Common myeloid progenitor, CD34-positive (primary cell): ENCODE measurements at regions not wholly inside any gene's neighbourhood (a gene's known extent, or its start where the extent isn't known, plus 50 kb on each side); places are given as distances from the start of the nearest gene placed in this dataset.

Experiments used
- CTCF ChIA-PET: fragments of 350-600 bp; sonication (Branson Sonifier 250); formaldehyde crosslinking; loops from one replicate; lab custom pipeline; 2021; ENCODE audit warnings: antibody characterized with exemption; lab: Charles Lee
- POLR2A ChIA-PET: fragments of 350-600 bp; sonication (Branson Sonifier 250); formaldehyde crosslinking; loops from one replicate; lab custom pipeline; 2021; ENCODE audit warnings: antibody characterized with exemption; lab: Charles Lee
- DNase-seq, 3 donors: peaks; one replicate each; pipeline versions ENCODE4 v3.0.0 to v3.0.0-alpha.2; 2013
- H3K27ac ChIP-seq, 2 experiments: 1 replicate in 1 of 2; 2 replicates in 1 of 2; pipeline ENCODE4 v1.7.0; 2013; ENCODE audit warnings: inconsistent platforms in 2 of 2, low read length in 2 of 2, mild to moderate bottlenecking in 2 of 2, low read depth in 1 of 2, moderate library complexity in 1 of 2; ENCODE audit not compliant: severe bottlenecking in 2 of 2, insufficient read depth in 1 of 2, poor library complexity in 1 of 2
- H3K27me3 ChIP-seq, 5 experiments: replicated peaks in 2 of 5; 1 replicate in 3 of 5; 2 replicates in 2 of 5; pipeline versions ENCODE4 v1.6.1 to v1.7.0; 2013; ENCODE audit warnings: low read length in 4 of 5, mild to moderate bottlenecking in 2 of 5, moderate library complexity in 2 of 5, inconsistent platforms in 1 of 5; ENCODE audit not compliant: insufficient read depth in 5 of 5, control insufficient read depth in 4 of 5
- H3K36me3 ChIP-seq, 4 experiments: 1 replicate in 2 of 4; 2 replicates in 2 of 4; pipeline versions ENCODE4 v1.6.1 to v1.7.0; 2013; ENCODE audit warnings: low read length in 3 of 4, control low read depth in 1 of 4, mild to moderate bottlenecking in 1 of 4; ENCODE audit not compliant: control insufficient read depth in 4 of 4, insufficient read depth in 4 of 4
- H3K4me1 ChIP-seq, 4 experiments: 1 replicate in 3 of 4; 2 replicates in 1 of 4; pipeline versions ENCODE4 v1.6.1 to v1.7.1; 2013; ENCODE audit warnings: low read length in 3 of 4, mild to moderate bottlenecking in 3 of 4, control low read depth in 1 of 4, inconsistent platforms in 1 of 4, moderate library complexity in 1 of 4; ENCODE audit not compliant: control insufficient read depth in 4 of 4, insufficient read depth in 4 of 4; ENCODE audit errors: control extremely low read depth in 1 of 4
- H3K4me3 ChIP-seq, 7 experiments: 1 replicate in 4 of 7; 2 replicates in 3 of 7; pipeline versions ENCODE4 v1.5.1 to v1.7.0; 2013; ENCODE audit warnings: mild to moderate bottlenecking in 7 of 7, low read length in 6 of 7, moderate library complexity in 6 of 7, inconsistent platforms in 2 of 7, low read depth in 2 of 7, control low read depth in 1 of 7; ENCODE audit not compliant: insufficient read depth in 4 of 7, control insufficient read depth in 1 of 7; ENCODE audit errors: extremely low read depth in 1 of 7
- H3K9me3 ChIP-seq, 5 experiments: 1 replicate in 4 of 5; 2 replicates in 1 of 5; pipeline versions ENCODE4 v1.6.1 to v1.7.1; 2013; ENCODE audit warnings: low read length in 4 of 5, mild to moderate bottlenecking in 2 of 5, inconsistent platforms in 1 of 5, low read depth in 1 of 5, moderate library complexity in 1 of 5; ENCODE audit not compliant: control insufficient read depth in 4 of 5, insufficient read depth in 2 of 5; ENCODE audit errors: control extremely low read depth in 1 of 5
- WGBS: methylation state at CpG from one replicate; pipeline ENCODE4 v1.1.5; 2013; ENCODE audit not compliant: insufficient coverage; 5-methylcytosine and 5-hydroxymethylcytosine counted together

DNA sequence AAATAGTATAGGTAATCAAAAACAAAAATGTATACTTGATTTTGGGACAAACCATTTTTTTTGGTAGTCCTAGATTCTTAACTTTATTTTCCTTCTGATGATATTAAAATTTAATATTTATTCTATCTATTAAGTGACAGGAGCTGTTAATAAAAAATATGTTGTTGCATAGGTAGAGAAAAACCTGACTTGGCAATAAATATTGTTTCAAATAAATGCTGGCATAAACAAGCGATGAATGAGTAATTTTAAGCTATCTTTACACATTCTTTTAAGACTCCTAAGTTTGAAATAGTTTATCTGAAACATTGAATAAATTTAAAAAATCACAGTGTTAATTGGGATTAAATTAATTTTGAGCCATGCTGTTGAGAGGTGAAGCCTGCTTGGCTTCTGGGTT lies 114.6 kb downstream of the GC start:
- no peaks in the 10 kb centered on the region for H3K4me1 ChIP-seq
- ChIA-PET POLR2A (no interaction called here), CTCF (interaction anchor here (1.3 kb wide), 1 partner anchor 399 kb away, joined by 3 read pairs; no protein-coding TSS in a partner anchor)
- DNase-seq, result no peak
- H3K36me3 ChIP-seq, result no peaks in the 10 kb centered on the region
- WGBS, result no CpG with 5 or more reads among the region's 1 CpG
- peaks cover 0 to 23% (median 4%) of the 10 kb centered on the region in 5 experiments for H3K27me3 ChIP-seq
- H3K9me3 ChIP-seq, result peaks cover 0 to 4% (median 0%) of the 10 kb centered on the region in 5 experiments
- no peak overlapping the region for H3K27ac ChIP-seq
- H3K4me3 ChIP-seq, result no peak overlapping the region

DNA sequence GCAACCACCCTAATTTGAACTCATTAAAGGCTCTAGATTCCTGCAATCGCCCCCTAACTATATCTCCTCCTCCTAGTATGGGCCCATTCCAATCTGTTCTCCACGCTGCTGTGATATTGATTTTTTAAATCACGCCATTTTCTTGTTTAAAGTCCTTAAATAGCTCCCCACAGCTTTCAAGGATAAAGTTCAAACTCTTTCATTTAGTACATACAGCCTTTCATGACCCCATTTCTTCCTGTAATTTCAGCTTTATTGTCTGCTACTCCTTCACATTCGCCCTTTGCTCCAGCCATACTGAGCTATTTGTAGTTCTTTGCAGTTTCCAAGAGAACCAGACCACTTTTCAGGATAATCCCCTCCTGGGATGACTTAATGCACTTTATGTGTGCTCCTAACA lies 118.5 kb downstream of the GC start:
- DNase-seq, result no peak
- Histone ChIP-seq H3K27ac (no peak overlapping the region), H3K27me3 (peaks cover 0 to 27% (median 4%) of the 10 kb centered on the region in 5 experiments), H3K36me3 (no peaks in the 10 kb centered on the region), H3K9me3 (peaks cover 0 to 4% (median 0%) of the 10 kb centered on the region in 5 experiments), H3K4me3 (no peak overlapping the region), H3K4me1 (no peaks in the 10 kb centered on the region)
- ChIA-PET CTCF (no interaction called here), POLR2A (no interaction called here)
- WGBS, result 95% methylated on average over 4 of the region's 4 CpGs

DNA sequence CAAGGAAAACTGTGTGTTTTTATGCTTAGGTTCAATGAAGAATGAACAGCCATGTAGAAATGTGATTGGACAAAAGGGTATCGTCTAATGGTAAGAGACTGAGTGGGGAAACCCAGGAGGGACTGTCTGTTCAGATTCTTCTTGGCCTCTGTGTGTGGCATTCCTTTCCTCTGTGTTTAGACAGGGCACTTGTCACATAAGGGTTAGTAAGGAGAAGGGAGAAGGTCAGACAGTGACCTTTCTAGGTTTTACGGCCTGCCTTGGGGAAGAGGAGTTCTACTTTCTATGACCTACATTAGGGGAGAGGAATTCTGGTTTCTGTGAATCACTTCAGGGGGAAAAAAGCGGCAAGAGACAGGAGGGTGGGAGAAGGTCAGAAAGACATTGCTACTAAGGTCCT lies 119.5 kb downstream of the GC start:
- no peak overlapping the region for H3K27ac ChIP-seq
- no peak for DNase-seq
- peaks cover 0 to 34% (median 4%) of the 10 kb centered on the region in 5 experiments for H3K27me3 ChIP-seq
- H3K9me3 ChIP-seq, result peaks cover 0 to 4% (median 0%) of the 10 kb centered on the region in 5 experiments
- H3K4me1 ChIP-seq, result no peaks in the 10 kb centered on the region
- POLR2A ChIA-PET, result no interaction called here
- CTCF ChIA-PET, result no interaction called here
- 100% methylated on average over 2 of the region's 3 CpGs for whole genome bisulfite sequencing
- no peaks in the 10 kb centered on the region for H3K36me3 ChIP-seq
- H3K4me3 ChIP-seq, result no peak overlapping the region

DNA sequence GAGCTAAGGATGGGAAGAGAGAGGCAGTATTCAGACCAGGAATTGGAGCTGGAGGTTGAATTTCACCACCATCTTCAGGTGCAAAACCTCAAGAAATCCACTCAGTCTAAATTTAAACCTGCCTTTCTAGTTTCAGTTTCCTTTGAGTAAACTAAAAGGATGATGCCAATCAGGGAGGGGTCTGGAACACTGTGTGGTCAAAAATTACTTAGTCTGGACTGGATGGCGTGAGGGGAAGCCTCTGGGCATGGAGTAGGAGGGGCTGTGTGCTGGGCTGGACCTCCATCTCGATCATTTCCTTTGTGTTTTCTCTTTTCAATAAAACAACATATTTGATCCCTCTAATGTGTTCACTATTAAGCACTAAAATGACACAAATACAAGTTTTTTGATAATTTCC lies 120.1 kb downstream of the GC start:
- POLR2A ChIA-PET, result no interaction called here
- H3K4me1 ChIP-seq, result no peaks in the 10 kb centered on the region
- peaks cover 0 to 36% (median 4%) of the 10 kb centered on the region in 5 experiments for H3K27me3 ChIP-seq
- CTCF ChIA-PET, result no interaction called here
- H3K4me3 ChIP-seq, result no peak overlapping the region
- no peak overlapping the region for H3K27ac ChIP-seq
- no peaks in the 10 kb centered on the region for H3K36me3 ChIP-seq
- DNase-seq, result no peak
- WGBS, result 71% methylated on average over 1 of the region's 2 CpGs
- H3K9me3 ChIP-seq, result peaks cover 0 to 4% (median 0%) of the 10 kb centered on the region in 5 experiments

DNA sequence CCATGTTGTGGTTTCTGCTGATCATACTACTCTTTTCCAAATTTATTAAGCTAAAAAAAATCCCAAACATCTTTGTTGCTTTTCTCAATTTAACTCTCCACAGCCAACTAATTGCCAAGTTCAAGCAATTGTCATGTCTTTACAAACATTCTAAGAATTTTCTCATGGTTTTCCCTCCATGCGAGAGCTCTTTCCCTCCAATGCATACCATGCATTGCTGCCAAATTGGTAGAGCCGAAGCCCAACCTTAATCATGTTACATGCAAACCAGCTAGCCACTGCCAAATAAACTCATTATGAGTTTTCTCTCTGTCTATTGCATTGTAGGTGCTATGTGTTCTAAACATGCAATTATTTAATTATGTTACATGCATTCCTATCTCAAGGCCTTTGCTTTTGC lies 123.9 kb downstream of the GC start:
- Histone ChIP-seq H3K4me3 (no peak overlapping the region), H3K27ac (no peak overlapping the region), H3K27me3 (peaks cover 0 to 33% (median 2%) of the 10 kb centered on the region in 5 experiments), H3K36me3 (no peaks in the 10 kb centered on the region), H3K4me1 (no peaks in the 10 kb centered on the region), H3K9me3 (no peaks in the 10 kb centered on the region)
- 100% methylated on average over 1 of the region's 2 CpGs for WGBS
- POLR2A ChIA-PET, result no interaction called here
- CTCF ChIA-PET, result no interaction called here
- no peak for DNase-seq

DNA sequence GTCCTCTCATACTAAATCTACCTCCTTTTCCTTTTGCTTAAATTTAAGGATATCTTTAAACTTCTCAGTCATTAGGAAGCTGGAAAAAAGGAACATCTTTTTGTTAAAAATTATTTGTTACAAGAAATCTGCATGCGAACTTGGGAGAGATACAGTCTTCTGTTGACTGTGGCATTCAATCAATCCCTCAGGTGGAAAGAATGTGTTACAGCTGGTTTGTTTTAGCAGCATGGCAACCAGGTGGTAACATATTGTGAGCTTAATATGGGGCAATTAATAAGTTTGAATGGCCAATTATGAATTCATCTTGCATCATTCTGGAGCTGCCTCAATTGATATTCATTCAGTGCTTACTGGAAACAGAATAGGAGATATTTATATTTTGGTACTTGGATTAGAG lies 135.0 kb downstream of the GC start:
- ChIA-PET CTCF (no interaction called here), POLR2A (no interaction called here)
- Histone ChIP-seq H3K36me3 (no peaks in the 10 kb centered on the region), H3K4me1 (no peaks in the 10 kb centered on the region), H3K4me3 (no peak overlapping the region), H3K27me3 (peaks cover 0 to 3% (median 0%) of the 10 kb centered on the region in 5 experiments), H3K27ac (no peak overlapping the region), H3K9me3 (peaks cover 0 to 6% (median 0%) of the 10 kb centered on the region in 5 experiments)
- 100% methylated on average over 1 of the region's 1 CpG for WGBS
- DNase-seq, result no peak

DNA sequence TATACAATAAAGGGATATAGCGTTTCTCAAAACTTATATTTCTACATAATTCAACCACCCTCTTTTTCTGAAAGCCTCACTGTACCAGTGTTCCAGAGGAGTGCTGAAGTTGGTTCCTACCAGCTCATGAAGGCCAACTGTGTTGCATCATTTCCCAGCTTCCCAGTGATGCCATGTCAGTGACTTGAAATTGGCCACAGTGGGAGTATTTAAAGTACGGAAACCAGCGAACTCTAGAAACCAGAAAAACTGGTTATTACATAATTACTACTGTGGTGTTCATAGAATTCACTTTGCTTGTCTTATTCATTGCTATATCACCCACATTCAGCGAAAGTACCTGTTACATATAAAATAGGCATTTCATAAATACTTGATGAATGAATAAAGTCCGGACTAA lies 135.4 kb downstream of the GC start:
- Histone ChIP-seq H3K27me3 (no peaks in the 10 kb centered on the region), H3K36me3 (no peaks in the 10 kb centered on the region), H3K4me3 (no peak overlapping the region), H3K4me1 (no peaks in the 10 kb centered on the region), H3K9me3 (peaks cover 0 to 6% (median 0%) of the 10 kb centered on the region in 5 experiments), H3K27ac (no peak overlapping the region)
- CTCF ChIA-PET, result no interaction called here
- POLR2A ChIA-PET, result interaction anchor here (0.6 kb wide), 1 partner anchor 911 kb away, joined by 5 read pairs; no protein-coding TSS in a partner anchor
- WGBS, result no CpG with 5 or more reads among the region's 5 CpGs
- DNase-seq, result no peak
